ENCODE measurements at regions not wholly inside any gene's neighbourhood (a gene's known extent, or its start where the extent isn't known, plus 50 kb on each side); places are given as distances from the start of the nearest gene placed in this dataset.

- TF ChIP-seq ZNF592 (IDR thresholded peaks at IDR 0.05), result no peak
- no peak for TF ChIP-seq MBD2 (IDR thresholded peaks at IDR 0.05; ENCODE audit: borderline replicate concordance, low read depth)
- no peak for TF ChIP-seq NFIX (CRISPR knock-in tag; IDR thresholded peaks at IDR 0.05; ENCODE audit: low read depth)
- no peak for TF ChIP-seq ZNF764 (CRISPR knock-in tag; IDR thresholded peaks at IDR 0.05; ENCODE audit: low read depth)
- no peak for TF ChIP-seq MXD1 (CRISPR knock-in tag; IDR thresholded peaks at IDR 0.05; ENCODE audit: borderline replicate concordance, poor library complexity, severe bottlenecking)
Measured at GRCh38 chr3:28039234-28039633, 202.2 kb upstream of the CMC1 start (continued).

GRCh38 chr3:28039829-28040228, 201.6 kb upstream of the CMC1 start:
- no peak overlapping the region for H3K4me3 ChIP-seq
- no peaks in the 10 kb centered on the region for H3K36me3 ChIP-seq (ENCODE audit: control insufficient read depth, insufficient read depth, low read length)
- BruUV-seq (replicated peaks), result no TSS peak
- POLR2A ChIA-PET, result no interaction called here
- H3K27ac ChIP-seq (ENCODE audit: extremely low read depth, low read depth, low read length), result no peak overlapping the region
- ATAC-seq (no peak), FAIRE-seq (no peak), DNase-seq (ENCODE audit: extremely low read depth in 1 of 4, low spot score in 3 of 4) (no peak)
- in situ Hi-C loops (cut with MboI) (no loop called here), intact Hi-C loops (cut with micrococcal nuclease) (no loop called here)
- no peak overlapping the region for H3K9ac ChIP-seq (ENCODE audit: insufficient read depth in 1 of 2, low read depth in 2 of 2, low read length in 2 of 2)
- H3K9me3 ChIP-seq (replicated peaks; ENCODE audit: control insufficient read depth, insufficient read depth, low read depth, low read length), result no peaks in the 10 kb centered on the region
- H3K79me2 ChIP-seq (ENCODE audit: control insufficient read depth, insufficient read depth, low read length), result no peaks in the 10 kb centered on the region
- H4K20me1 ChIP-seq (replicated peaks; ENCODE audit: control insufficient read depth, insufficient read depth, low read length), result no peaks in the 10 kb centered on the region
- H3K27me3 ChIP-seq (ENCODE audit: control insufficient read depth in 2 of 2, insufficient read depth in 2 of 2, low read length in 2 of 2), result no peaks in the 10 kb centered on the region
- CTCF ChIA-PET (ENCODE audit: low intra/inter-chr PET ratio), result no interaction called here
- H3K4me1 ChIP-seq (replicated peaks in 1 of 2; ENCODE audit: control insufficient read depth in 2 of 2, insufficient read depth in 2 of 2, low read length in 2 of 2), result no peaks in the 10 kb centered on the region
- no peak overlapping the region for H3K4me2 ChIP-seq (ENCODE audit: insufficient read depth, low read length)
- H2AFZ ChIP-seq (ENCODE audit: low read depth, low read length), result no peak overlapping the region
- 0% methylated on average over 1 of the region's 1 CpG for WGBS (ENCODE audit: insufficient coverage, low coverage, missing lambda C conversion rate)
- TF ChIP-seq ZNF311 (CRISPR knock-in tag; IDR thresholded peaks at IDR 0.05) (no peak), RREB1 (CRISPR knock-in tag; IDR thresholded peaks at IDR 0.05) (no peak)
- no peaks in the 10 kb centered on the region for H3K9me1 ChIP-seq (ENCODE audit: control insufficient read depth, insufficient read depth, low read length)

Measured in K562 (cell line).